ENCODE measurements at regions not wholly inside any gene's neighbourhood (a gene's known extent, or its start where the extent isn't known, plus 50 kb on each side); places are given as distances from the start of the nearest gene placed in this dataset.

GRCh38 chr13:72383646-72384045, 343.8 kb downstream of the MZT1 start:
- H3K4me3 ChIP-seq (ENCODE audit: low read depth, low read length) = no peak overlapping the region
- TF ChIP-seq, protein P1, sequence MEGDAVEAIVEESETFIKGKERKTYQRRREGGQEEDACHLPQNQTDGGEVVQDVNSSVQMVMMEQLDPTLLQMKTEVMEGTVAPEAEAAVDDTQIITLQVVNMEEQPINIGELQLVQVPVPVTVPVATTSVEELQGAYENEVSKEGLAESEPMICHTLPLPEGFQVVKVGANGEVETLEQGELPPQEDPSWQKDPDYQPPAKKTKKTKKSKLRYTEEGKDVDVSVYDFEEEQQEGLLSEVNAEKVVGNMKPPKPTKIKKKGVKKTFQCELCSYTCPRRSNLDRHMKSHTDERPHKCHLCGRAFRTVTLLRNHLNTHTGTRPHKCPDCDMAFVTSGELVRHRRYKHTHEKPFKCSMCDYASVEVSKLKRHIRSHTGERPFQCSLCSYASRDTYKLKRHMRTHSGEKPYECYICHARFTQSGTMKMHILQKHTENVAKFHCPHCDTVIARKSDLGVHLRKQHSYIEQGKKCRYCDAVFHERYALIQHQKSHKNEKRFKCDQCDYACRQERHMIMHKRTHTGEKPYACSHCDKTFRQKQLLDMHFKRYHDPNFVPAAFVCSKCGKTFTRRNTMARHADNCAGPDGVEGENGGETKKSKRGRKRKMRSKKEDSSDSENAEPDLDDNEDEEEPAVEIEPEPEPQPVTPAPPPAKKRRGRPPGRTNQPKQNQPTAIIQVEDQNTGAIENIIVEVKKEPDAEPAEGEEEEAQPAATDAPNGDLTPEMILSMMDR (IDR thresholded peaks at IDR 0.05; ENCODE audit: control insufficient read depth, extremely low read depth, insufficient read depth) = no peak
- no peak for DNase-seq (ENCODE audit: low read depth)

GRCh38 chr13:72379581-72379980, 347.8 kb downstream of the MZT1 start:
- TF ChIP-seq, protein P1 (IDR thresholded peaks at IDR 0.05; ENCODE audit: control insufficient read depth, extremely low read depth, insufficient read depth) = no peak
- no peak overlapping the region for H3K4me3 ChIP-seq (ENCODE audit: low read depth, low read length)
- DNase-seq (ENCODE audit: low read depth) = no peak

GRCh38 chr13:72368031-72368430, 359.4 kb downstream of the MZT1 start:
- TF ChIP-seq, protein P1 (IDR thresholded peaks at IDR 0.05; ENCODE audit: control insufficient read depth, extremely low read depth, insufficient read depth) = no peak
- no peak for DNase-seq (ENCODE audit: low read depth)
- H3K4me3 ChIP-seq (ENCODE audit: low read depth, low read length) = no peak overlapping the region

DNA sequence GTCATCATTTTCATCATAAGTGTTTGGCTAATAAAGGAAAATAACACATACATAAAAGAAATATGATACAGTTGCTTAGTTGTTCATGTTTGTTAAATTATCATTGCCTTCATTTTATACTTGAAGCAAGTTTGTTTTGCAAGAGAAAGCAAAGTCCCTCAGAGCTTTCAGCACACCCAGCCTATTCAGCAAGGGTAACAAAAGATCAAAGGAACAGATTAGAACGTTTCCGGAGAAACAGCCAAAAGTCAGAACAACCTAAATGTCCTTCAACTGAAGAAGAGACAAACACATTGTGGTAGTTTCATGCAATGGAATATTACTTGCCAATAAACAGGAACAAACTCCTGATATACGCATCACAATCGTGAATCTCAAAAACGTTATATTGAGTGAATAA, 380.7 kb downstream of the MZT1 start:
- TF ChIP-seq, protein P1 (IDR thresholded peaks at IDR 0.05; ENCODE audit: control insufficient read depth, extremely low read depth, insufficient read depth) = no peak
- no peak for DNase-seq (ENCODE audit: low read depth)
- H3K4me3 ChIP-seq (ENCODE audit: low read depth, low read length) = no peak overlapping the region

GRCh38 chr13:72342364-72342763, 385.1 kb downstream of the MZT1 start:
- TF ChIP-seq, protein P1 (IDR thresholded peaks at IDR 0.05; ENCODE audit: control insufficient read depth, extremely low read depth, insufficient read depth) = no peak

GRCh38 chr13:72341904-72342303, 385.5 kb downstream of the MZT1 start:
- DNase-seq (ENCODE audit: low read depth) = no peak
- no peak overlapping the region for H3K4me3 ChIP-seq (ENCODE audit: low read depth, low read length)
- TF ChIP-seq, protein P1 (IDR thresholded peaks at IDR 0.05; ENCODE audit: control insufficient read depth, extremely low read depth, insufficient read depth) = no peak

More at GRCh38 chr13:72342364-72342763, 385.1 kb downstream of the MZT1 start:
- no peak overlapping the region for H3K4me3 ChIP-seq (ENCODE audit: low read depth, low read length)
- no peak for DNase-seq (ENCODE audit: low read depth)

- TF ChIP-seq, protein P1 (IDR thresholded peaks at IDR 0.05; ENCODE audit: control insufficient read depth, extremely low read depth, insufficient read depth) = peak; percentile 18; the same call in 1 of the 2 replicates
Measured at GRCh38 chr13:72317346-72318109, 409.9 kb downstream of the MZT1 start.

More at GRCh38 chr13:72317346-72318109, 409.9 kb downstream of the MZT1 start:
- no peak for DNase-seq (ENCODE audit: low read depth)
- no peak overlapping the region for H3K4me3 ChIP-seq (ENCODE audit: low read depth, low read length)

Data from LNCaP clone FGC (cell line).